ENCODE measurements at regions not wholly inside any gene's neighbourhood (a gene's known extent, or its start where the extent isn't known, plus 50 kb on each side); places are given as distances from the start of the nearest gene placed in this dataset.

- Histone ChIP-seq H3K9me3 (ENCODE audit: control insufficient read depth in 2 of 2, insufficient read depth in 1 of 2, low read length in 1 of 2) (peaks cover 0 to 1% of the 10 kb centered on the region in 2 donors), H3K4me3 (ENCODE audit: low read length in 2 of 2) (no peak overlapping the region), H3K27ac (ENCODE audit: low read depth in 1 of 2, low read length in 1 of 2) (no peak overlapping the region), H3K36me3 (ENCODE audit: control insufficient read depth in 2 of 2, insufficient read depth in 2 of 2, low read length in 1 of 2) (no peaks in the 10 kb centered on the region), H3K27me3 (ENCODE audit: control insufficient read depth in 2 of 2, insufficient read depth in 1 of 2, low read length in 1 of 2) (no peaks in the 10 kb centered on the region), H3K4me1 (ENCODE audit: control insufficient read depth in 2 of 2, insufficient read depth in 2 of 2, low read length in 2 of 2) (no peaks in the 10 kb centered on the region)
- no peak for DNase-seq (ENCODE audit: low read depth in 6 of 9, low spot score in 9 of 9)
- WGBS = 94% methylated on average over 3 of the region's 3 CpGs
These were observed 710.5 kb upstream of the HS3ST5 start for GRCh38 chr6:115053169-115053860.

DNA sequence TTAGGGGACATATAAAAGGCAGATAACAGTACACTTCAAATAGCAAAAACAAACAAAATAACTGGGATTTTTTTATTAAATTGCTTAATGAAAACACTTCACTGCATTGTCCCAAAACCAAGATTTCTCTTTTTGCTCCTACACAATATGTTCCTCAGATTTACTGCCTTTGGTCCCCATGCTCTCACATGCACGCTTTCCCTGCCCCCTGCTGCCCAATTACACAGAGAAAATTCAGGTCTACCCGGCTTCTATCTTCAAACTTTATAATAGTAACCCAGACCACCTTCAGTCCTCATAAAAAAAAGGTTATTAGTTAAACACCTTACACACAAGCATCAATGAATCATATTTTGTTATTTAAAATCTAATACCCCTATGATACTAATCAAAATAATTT, 673.8 kb upstream of the HS3ST5 start:
- no peak for DNase-seq (ENCODE audit: low read depth in 6 of 9, low spot score in 9 of 9)
- H3K27me3 ChIP-seq (ENCODE audit: control insufficient read depth in 2 of 2, insufficient read depth in 1 of 2, low read length in 1 of 2) = no peaks in the 10 kb centered on the region
- no peaks in the 10 kb centered on the region for H3K4me1 ChIP-seq (ENCODE audit: control insufficient read depth in 2 of 2, insufficient read depth in 2 of 2, low read length in 2 of 2)
- H3K9me3 ChIP-seq (ENCODE audit: control insufficient read depth in 2 of 2, insufficient read depth in 1 of 2, low read length in 1 of 2) = peaks cover 0 to 7% of the 10 kb centered on the region in 2 donors
- WGBS = 82% methylated on average over 2 of the region's 2 CpGs
- H3K4me3 ChIP-seq (ENCODE audit: low read length in 2 of 2) = no peak overlapping the region
- no peaks in the 10 kb centered on the region for H3K36me3 ChIP-seq (ENCODE audit: control insufficient read depth in 2 of 2, insufficient read depth in 2 of 2, low read length in 1 of 2)
- no peak overlapping the region for H3K27ac ChIP-seq (ENCODE audit: low read depth in 1 of 2, low read length in 1 of 2)

DNA sequence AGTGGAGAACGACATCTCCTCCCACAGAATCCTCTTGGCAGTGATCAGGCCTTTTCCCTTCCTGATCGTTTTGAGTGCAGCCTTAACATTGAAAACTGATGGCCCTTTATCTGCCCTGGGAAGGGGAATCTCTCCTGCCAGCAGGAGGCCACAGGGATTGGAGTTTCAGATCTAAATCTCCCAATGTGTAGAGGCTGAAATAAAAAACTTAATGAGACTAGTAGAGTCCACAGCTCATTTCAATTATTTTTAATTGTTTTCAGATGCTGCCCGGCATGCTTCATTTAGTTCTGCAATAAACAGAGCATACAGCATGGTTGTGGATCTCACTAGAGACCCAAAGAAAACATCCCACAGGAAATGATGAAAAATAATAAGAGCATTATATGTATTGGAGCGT, 662.2 kb upstream of the HS3ST5 start:
- Histone ChIP-seq H3K27ac (ENCODE audit: low read depth in 1 of 2, low read length in 1 of 2) (no peak overlapping the region), H3K36me3 (ENCODE audit: control insufficient read depth in 2 of 2, insufficient read depth in 2 of 2, low read length in 1 of 2) (no peaks in the 10 kb centered on the region), H3K4me1 (ENCODE audit: control insufficient read depth in 2 of 2, insufficient read depth in 2 of 2, low read length in 2 of 2) (no peaks in the 10 kb centered on the region), H3K27me3 (ENCODE audit: control insufficient read depth in 2 of 2, insufficient read depth in 1 of 2, low read length in 1 of 2) (no peaks in the 10 kb centered on the region), H3K4me3 (ENCODE audit: low read length in 2 of 2) (no peak overlapping the region), H3K9me3 (ENCODE audit: control insufficient read depth in 2 of 2, insufficient read depth in 1 of 2, low read length in 1 of 2) (peaks cover 0 to 3% of the 10 kb centered on the region in 2 donors)
- no peak for DNase-seq (ENCODE audit: low read depth in 6 of 9, low spot score in 9 of 9)
- 70% methylated on average over 4 of the region's 4 CpGs for WGBS

GRCh38 chr6:115004204-115004603, 661.4 kb upstream of the HS3ST5 start:
- H3K4me3 ChIP-seq (ENCODE audit: low read length in 2 of 2) = no peak overlapping the region
- H3K36me3 ChIP-seq (ENCODE audit: control insufficient read depth in 2 of 2, insufficient read depth in 2 of 2, low read length in 1 of 2) = no peaks in the 10 kb centered on the region
- H3K27me3 ChIP-seq (ENCODE audit: control insufficient read depth in 2 of 2, insufficient read depth in 1 of 2, low read length in 1 of 2) = no peaks in the 10 kb centered on the region
- H3K27ac ChIP-seq (ENCODE audit: low read depth in 1 of 2, low read length in 1 of 2) = no peak overlapping the region
- DNase-seq (ENCODE audit: low read depth in 6 of 9, low spot score in 9 of 9) = no peak
- H3K9me3 ChIP-seq (ENCODE audit: control insufficient read depth in 2 of 2, insufficient read depth in 1 of 2, low read length in 1 of 2) = peaks cover 0 to 3% of the 10 kb centered on the region in 2 donors
- 17% methylated on average over 1 of the region's 1 CpG for WGBS
- H3K4me1 ChIP-seq (ENCODE audit: control insufficient read depth in 2 of 2, insufficient read depth in 2 of 2, low read length in 2 of 2) = no peaks in the 10 kb centered on the region

GRCh38 chr6:115001731-115002350, 659.0 kb upstream of the HS3ST5 start:
- DNase-seq (ENCODE audit: low read depth in 6 of 9, low spot score in 9 of 9) = no peak
- Histone ChIP-seq H3K36me3 (ENCODE audit: control insufficient read depth in 2 of 2, insufficient read depth in 2 of 2, low read length in 1 of 2) (no peaks in the 10 kb centered on the region), H3K4me3 (ENCODE audit: low read length in 2 of 2) (no peak overlapping the region), H3K27me3 (ENCODE audit: control insufficient read depth in 2 of 2, insufficient read depth in 1 of 2, low read length in 1 of 2) (no peaks in the 10 kb centered on the region), H3K27ac (ENCODE audit: low read depth in 1 of 2, low read length in 1 of 2) (no peak overlapping the region), H3K9me3 (ENCODE audit: control insufficient read depth in 2 of 2, insufficient read depth in 1 of 2, low read length in 1 of 2) (peaks cover 0 to 8% of the 10 kb centered on the region in 2 donors), H3K4me1 (ENCODE audit: control insufficient read depth in 2 of 2, insufficient read depth in 2 of 2, low read length in 2 of 2) (no peaks in the 10 kb centered on the region)
- 94% methylated on average over 8 of the region's 8 CpGs for WGBS

DNA sequence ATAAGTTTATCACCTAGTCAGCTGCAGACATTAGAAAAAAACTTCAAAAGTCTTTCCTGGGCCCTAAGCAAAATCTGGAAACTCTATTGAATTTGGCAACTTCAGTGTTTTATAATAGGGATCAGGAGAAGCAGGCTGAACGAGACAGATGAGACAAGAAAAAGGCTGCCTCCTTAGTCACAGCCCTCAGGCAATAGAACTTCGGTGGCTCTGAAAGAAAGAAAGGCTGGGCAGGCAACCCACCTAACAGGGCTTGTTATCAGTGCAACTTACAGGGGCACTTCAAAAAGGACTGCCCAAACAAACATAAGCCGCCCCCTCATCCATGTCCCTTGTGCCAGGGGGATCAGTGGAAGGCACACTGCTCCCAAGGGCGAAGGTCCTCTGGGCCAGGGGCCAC, 657.9 kb upstream of the HS3ST5 start:
- WGBS = 96% methylated on average over 4 of the region's 4 CpGs
- Histone ChIP-seq H3K27me3 (ENCODE audit: control insufficient read depth in 2 of 2, insufficient read depth in 1 of 2, low read length in 1 of 2) (no peaks in the 10 kb centered on the region), H3K4me1 (ENCODE audit: control insufficient read depth in 2 of 2, insufficient read depth in 2 of 2, low read length in 2 of 2) (no peaks in the 10 kb centered on the region), H3K9me3 (ENCODE audit: control insufficient read depth in 2 of 2, insufficient read depth in 1 of 2, low read length in 1 of 2) (peaks cover 0 to 8% of the 10 kb centered on the region in 2 donors), H3K27ac (ENCODE audit: low read depth in 1 of 2, low read length in 1 of 2) (no peak overlapping the region), H3K4me3 (ENCODE audit: low read length in 2 of 2) (no peak overlapping the region), H3K36me3 (ENCODE audit: control insufficient read depth in 2 of 2, insufficient read depth in 2 of 2, low read length in 1 of 2) (no peaks in the 10 kb centered on the region)
- no peak for DNase-seq (ENCODE audit: low read depth in 6 of 9, low spot score in 9 of 9)

DNA sequence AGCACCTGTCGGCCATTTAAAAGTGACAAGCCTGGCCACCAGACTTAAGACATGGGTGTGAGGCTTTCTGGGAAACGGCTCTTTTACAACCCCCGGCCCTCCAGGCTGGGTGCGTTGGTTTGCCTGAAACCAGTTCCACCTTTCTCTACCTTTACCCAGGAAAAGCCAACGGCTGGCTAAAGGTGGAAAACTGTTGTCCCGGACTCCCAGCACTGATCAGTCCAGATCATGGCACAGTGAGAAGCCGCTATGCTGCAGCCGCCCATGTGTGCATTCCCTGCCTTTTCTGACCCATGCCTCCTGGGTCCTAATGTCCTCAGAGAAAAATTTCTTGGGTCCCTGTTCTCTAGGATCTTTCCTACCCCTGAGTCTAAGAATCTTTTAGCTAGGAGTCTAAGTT, 655.7 kb upstream of the HS3ST5 start:
- Histone ChIP-seq H3K36me3 (ENCODE audit: control insufficient read depth in 2 of 2, insufficient read depth in 2 of 2, low read length in 1 of 2) (no peaks in the 10 kb centered on the region), H3K27ac (ENCODE audit: low read depth in 1 of 2, low read length in 1 of 2) (no peak overlapping the region), H3K9me3 (ENCODE audit: control insufficient read depth in 2 of 2, insufficient read depth in 1 of 2, low read length in 1 of 2) (peaks cover 0 to 8% of the 10 kb centered on the region in 2 donors), H3K27me3 (ENCODE audit: control insufficient read depth in 2 of 2, insufficient read depth in 1 of 2, low read length in 1 of 2) (no peaks in the 10 kb centered on the region), H3K4me3 (ENCODE audit: low read length in 2 of 2) (no peak overlapping the region), H3K4me1 (ENCODE audit: control insufficient read depth in 2 of 2, insufficient read depth in 2 of 2, low read length in 2 of 2) (no peaks in the 10 kb centered on the region)
- no peak for DNase-seq (ENCODE audit: low read depth in 6 of 9, low spot score in 9 of 9)
- WGBS = 89% methylated on average over 8 of the region's 8 CpGs

GRCh38 chr6:114997813-114998292, 655.0 kb upstream of the HS3ST5 start:
- no peak for DNase-seq (ENCODE audit: low read depth in 6 of 9, low spot score in 9 of 9)
- Histone ChIP-seq H3K4me1 (ENCODE audit: control insufficient read depth in 2 of 2, insufficient read depth in 2 of 2, low read length in 2 of 2) (no peaks in the 10 kb centered on the region), H3K27me3 (ENCODE audit: control insufficient read depth in 2 of 2, insufficient read depth in 1 of 2, low read length in 1 of 2) (no peaks in the 10 kb centered on the region), H3K9me3 (ENCODE audit: control insufficient read depth in 2 of 2, insufficient read depth in 1 of 2, low read length in 1 of 2) (peaks cover 0 to 8% of the 10 kb centered on the region in 2 donors), H3K4me3 (ENCODE audit: low read length in 2 of 2) (no peak overlapping the region), H3K27ac (ENCODE audit: low read depth in 1 of 2, low read length in 1 of 2) (no peak overlapping the region), H3K36me3 (ENCODE audit: control insufficient read depth in 2 of 2, insufficient read depth in 2 of 2, low read length in 1 of 2) (no peaks in the 10 kb centered on the region)
- 88% methylated on average over 4 of the region's 4 CpGs for WGBS

GRCh38 chr6:114995526-114995925, 652.7 kb upstream of the HS3ST5 start:
- Histone ChIP-seq H3K27me3 (ENCODE audit: control insufficient read depth in 2 of 2, insufficient read depth in 1 of 2, low read length in 1 of 2) (no peaks in the 10 kb centered on the region), H3K27ac (ENCODE audit: low read depth in 1 of 2, low read length in 1 of 2) (no peak overlapping the region), H3K4me1 (ENCODE audit: control insufficient read depth in 2 of 2, insufficient read depth in 2 of 2, low read length in 2 of 2) (no peaks in the 10 kb centered on the region), H3K4me3 (ENCODE audit: low read length in 2 of 2) (no peak overlapping the region), H3K9me3 (ENCODE audit: control insufficient read depth in 2 of 2, insufficient read depth in 1 of 2, low read length in 1 of 2) (peaks cover 0 to 5% of the 10 kb centered on the region in 2 donors), H3K36me3 (ENCODE audit: control insufficient read depth in 2 of 2, insufficient read depth in 2 of 2, low read length in 1 of 2) (no peaks in the 10 kb centered on the region)
- no peak for DNase-seq (ENCODE audit: low read depth in 6 of 9, low spot score in 9 of 9)

All from thymus (tissue), 11 donors.